SU-DHL-6 (cell line): ENCODE measurements at regions not wholly inside any gene's neighbourhood (a gene's known extent, or its start where the extent isn't known, plus 50 kb on each side); places are given as distances from the start of the nearest gene placed in this dataset.

Experiments
- H2AFZ ChIP-seq: fragments of 200-600 bp; sonication (generic); 2 replicates; pipeline ENCODE4 v1.6.1; 2014; ENCODE audit warnings: low read depth, mild to moderate bottlenecking, moderate library complexity, mixed read lengths, antibody characterized with exemption, low read length; ENCODE audit not compliant: severe bottlenecking
- H3F3A ChIP-seq: fragments of 200-600 bp; shearing (Covaris generic); 2 replicates; pipeline ENCODE4 v1.6.0; 2016; ENCODE audit warnings: antibody characterized with exemption, mild to moderate bottlenecking; ENCODE audit not compliant: insufficient read depth
- H3K27ac ChIP-seq: fragments of 200-600 bp; sonication (generic); 2 replicates; pipeline ENCODE4 v1.5.1; 2016; ENCODE audit warnings: low read depth, mild to moderate bottlenecking, low read length, moderate library complexity, mixed read lengths
- H3K27me3 ChIP-seq: fragments of 200-600 bp; sonication (generic), shearing (Covaris generic); 2 replicates; pipeline ENCODE4 v1.6.0; 2014; ENCODE audit warnings: mild to moderate bottlenecking, low read length
- H3K36me3 ChIP-seq: fragments of 200-600 bp; sonication (generic); 2 replicates; pipeline ENCODE4 v1.6.1; 2014; ENCODE audit warnings: mild to moderate bottlenecking, low read length, mixed read lengths
- H3K4me2 ChIP-seq: fragments of 300-600, 200-600 bp; shearing (Covaris generic), sonication (generic); 2 replicates; pipeline ENCODE4 v1.6.0; 2014; ENCODE audit warnings: low read length, low read depth, mild to moderate bottlenecking; ENCODE audit not compliant: poor library complexity, severe bottlenecking
- H3K4me3 ChIP-seq: fragments of 200-600 bp; sonication (generic); 2 replicates; pipeline ENCODE4 v1.5.1; 2014; ENCODE audit warnings: antibody characterized with exemption, low read length, mild to moderate bottlenecking, mixed read lengths; ENCODE audit not compliant: insufficient read depth, poor library complexity, severe bottlenecking
- H3K79me2 ChIP-seq: fragments of 200-600 bp; sonication (generic); 2 replicates; pipeline ENCODE4 v1.6.1; 2014; ENCODE audit warnings: mild to moderate bottlenecking, low read length, moderate library complexity; ENCODE audit not compliant: insufficient read depth
- H3K9ac ChIP-seq: fragments of 200-600 bp; sonication (generic); 2 replicates; pipeline ENCODE4 v1.7.0; 2014; ENCODE audit warnings: mild to moderate bottlenecking, low read length
- H3K9me2 ChIP-seq: fragments of 200-600 bp; sonication (generic); replicated peaks from 2 replicates; pipeline ENCODE4 v1.6.1; 2014; ENCODE audit warnings: low read length; ENCODE audit not compliant: insufficient read depth
- H3K9me3 ChIP-seq: fragments of 200-600 bp; sonication (generic); 2 replicates; pipeline ENCODE4 v1.6.1; 2014; ENCODE audit warnings: low read length, mixed read lengths; ENCODE audit not compliant: insufficient read depth
- H4K20me1 ChIP-seq: fragments of 200-600 bp; sonication (generic); 2 replicates; pipeline ENCODE4 v1.6.1; 2014; ENCODE audit warnings: low read depth, mild to moderate bottlenecking, antibody characterized with exemption, low read length, moderate library complexity, mixed read lengths
- EZH2phosphoT487 ChIP-seq: fragments of 200-600 bp; sonication (generic), shearing (Covaris generic); conservative IDR thresholded peaks from 2 replicates; pipeline ENCODE4 v1.6.1; 2018; ENCODE audit warnings: mild to moderate bottlenecking, antibody characterized with exemption, low read length, moderate library complexity, mixed read lengths
- TF ChIP-seq, protein P1 (sequence below): fragments of 200-600 bp; sonication (generic); IDR thresholded peaks from one replicate; pipeline ENCODE4 v1.5.1; 2017; ENCODE audit warnings: antibody characterized with exemption, mild to moderate bottlenecking, low read length, moderate library complexity; ENCODE audit not compliant: insufficient read depth, poor library complexity, severe bottlenecking

DNA sequence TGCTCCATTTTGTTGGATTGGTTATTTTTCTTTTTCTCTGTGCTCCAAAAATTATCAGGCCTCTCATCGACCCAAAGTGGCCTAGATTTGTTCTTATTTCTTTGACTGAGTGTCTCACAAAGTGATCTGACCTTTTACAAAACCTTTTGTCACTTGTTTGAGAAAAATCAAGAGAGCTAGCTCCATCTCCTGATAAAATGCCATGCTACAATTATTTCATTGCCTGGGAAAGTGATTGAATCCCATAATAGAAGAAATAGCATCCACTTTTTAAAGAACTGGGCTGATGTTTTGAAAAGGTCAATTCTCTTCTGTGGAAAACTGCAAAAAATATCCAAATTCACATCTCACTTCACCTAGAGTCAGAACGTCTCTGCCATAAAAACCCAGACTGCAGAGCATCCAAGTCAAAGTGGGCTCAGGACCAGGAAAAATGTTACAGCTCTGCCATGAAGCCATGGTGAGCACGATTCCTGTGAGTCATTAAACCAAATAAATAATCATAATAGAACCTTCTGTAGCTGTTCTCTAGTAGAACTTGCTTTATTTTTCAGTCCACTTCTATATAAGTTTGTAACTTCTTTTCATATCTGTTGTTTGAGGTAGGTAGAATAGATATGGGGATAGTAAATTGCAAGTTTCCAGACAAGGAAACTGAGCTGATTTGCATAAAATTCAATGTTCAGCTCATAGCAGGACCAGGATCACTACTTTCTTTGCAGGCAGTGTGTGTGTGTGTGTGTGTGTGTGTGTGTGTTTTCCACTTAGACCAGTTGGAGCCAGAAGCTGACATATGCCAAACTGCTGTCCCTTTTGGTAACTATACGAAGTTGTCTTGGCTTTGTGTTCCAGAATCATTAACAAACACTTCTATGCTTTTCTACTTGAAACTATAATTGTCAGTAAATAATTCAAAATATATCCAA lies 632.5 kb upstream of the ANKRD30A start:
- no peak overlapping the region for H3K4me2 ChIP-seq
- no peaks in the 10 kb centered on the region for H3K79me2 ChIP-seq
- H3K9me3 ChIP-seq, result no peaks in the 10 kb centered on the region
- no peaks in the 10 kb centered on the region for H3K9me2 ChIP-seq
- H3K4me3 ChIP-seq, result no peak overlapping the region
- TF ChIP-seq, protein P1, sequence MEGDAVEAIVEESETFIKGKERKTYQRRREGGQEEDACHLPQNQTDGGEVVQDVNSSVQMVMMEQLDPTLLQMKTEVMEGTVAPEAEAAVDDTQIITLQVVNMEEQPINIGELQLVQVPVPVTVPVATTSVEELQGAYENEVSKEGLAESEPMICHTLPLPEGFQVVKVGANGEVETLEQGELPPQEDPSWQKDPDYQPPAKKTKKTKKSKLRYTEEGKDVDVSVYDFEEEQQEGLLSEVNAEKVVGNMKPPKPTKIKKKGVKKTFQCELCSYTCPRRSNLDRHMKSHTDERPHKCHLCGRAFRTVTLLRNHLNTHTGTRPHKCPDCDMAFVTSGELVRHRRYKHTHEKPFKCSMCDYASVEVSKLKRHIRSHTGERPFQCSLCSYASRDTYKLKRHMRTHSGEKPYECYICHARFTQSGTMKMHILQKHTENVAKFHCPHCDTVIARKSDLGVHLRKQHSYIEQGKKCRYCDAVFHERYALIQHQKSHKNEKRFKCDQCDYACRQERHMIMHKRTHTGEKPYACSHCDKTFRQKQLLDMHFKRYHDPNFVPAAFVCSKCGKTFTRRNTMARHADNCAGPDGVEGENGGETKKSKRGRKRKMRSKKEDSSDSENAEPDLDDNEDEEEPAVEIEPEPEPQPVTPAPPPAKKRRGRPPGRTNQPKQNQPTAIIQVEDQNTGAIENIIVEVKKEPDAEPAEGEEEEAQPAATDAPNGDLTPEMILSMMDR, result no peak
- no peak for TF ChIP-seq EZH2phosphoT487
- H3K36me3 ChIP-seq, result no peaks in the 10 kb centered on the region; the same call in 1 of the 2 replicates
- H3K9ac ChIP-seq, result no peak overlapping the region
- H4K20me1 ChIP-seq, result no peaks in the 10 kb centered on the region
- no peaks in the 10 kb centered on the region for H3K27me3 ChIP-seq
- H3K27ac ChIP-seq, result no peak overlapping the region
- no peaks in the 10 kb centered on the region for H3F3A ChIP-seq
- no peak overlapping the region for H2AFZ ChIP-seq

GRCh38 chr10:36491926-36492325 lies 633.5 kb upstream of the ANKRD30A start:
- Histone ChIP-seq H3F3A (no peaks in the 10 kb centered on the region), H3K36me3 (no peaks in the 10 kb centered on the region; the same call in 1 of the 2 replicates), H3K4me3 (no peak overlapping the region), H3K4me2 (no peak overlapping the region), H3K27me3 (no peaks in the 10 kb centered on the region), H3K9ac (no peak overlapping the region), H2AFZ (no peak overlapping the region), H3K9me3 (no peaks in the 10 kb centered on the region), H3K9me2 (no peaks in the 10 kb centered on the region), H3K27ac (no peak overlapping the region), H3K79me2 (no peaks in the 10 kb centered on the region), H4K20me1 (no peaks in the 10 kb centered on the region)
- TF ChIP-seq, protein P1, result no peak
- TF ChIP-seq EZH2phosphoT487, result no peak

- H3K27ac ChIP-seq, result no peak overlapping the region
- H3K79me2 ChIP-seq, result no peaks in the 10 kb centered on the region
- H3K4me2 ChIP-seq, result no peak overlapping the region
- H3K4me3 ChIP-seq, result no peak overlapping the region
- H3K9me2 ChIP-seq, result no peaks in the 10 kb centered on the region
- H3K9me3 ChIP-seq, result no peaks in the 10 kb centered on the region
- H4K20me1 ChIP-seq, result no peaks in the 10 kb centered on the region
- no peaks in the 10 kb centered on the region for H3K27me3 ChIP-seq
- H3F3A ChIP-seq, result no peaks in the 10 kb centered on the region
- TF ChIP-seq, protein P1, result no peak
- TF ChIP-seq EZH2phosphoT487, result no peak
- H3K9ac ChIP-seq, result no peak overlapping the region
- H2AFZ ChIP-seq, result no peak overlapping the region
- H3K36me3 ChIP-seq, result no peaks in the 10 kb centered on the region; the same call in 1 of the 2 replicates
These were observed 635.7 kb upstream of the ANKRD30A start for GRCh38 chr10:36489611-36490228.
